Heart left ventricle (tissue), 13 donors: ENCODE measurements at regions not wholly inside any gene's neighbourhood (a gene's known extent, or its start where the extent isn't known, plus 50 kb on each side); places are given as distances from the start of the nearest gene placed in this dataset.

Experiments
- CTCF ChIP-seq, 12 donors: fragments of 200-600 bp; sonication (generic) in 4 of 12; IDR thresholded peaks; one replicate each; pipeline versions ENCODE4 v1.5.0 to v1.8.0; 2018 to 2022; ENCODE audit warnings: antibody characterized with exemption in 12 of 12, mild to moderate bottlenecking in 5 of 12
- POLR2A ChIP-seq, 2 donors: fragments of 450-650 bp; IDR thresholded peaks; one replicate each; pipeline ENCODE4 v1.6.1; 2017; ENCODE audit warnings: antibody characterized with exemption in 2 of 2, mild to moderate bottlenecking in 2 of 2, moderate library complexity in 2 of 2
- donor health status: ischemic (EF 13 %, LVEDD 7.1; RV severe dilation, severe dysfunction).
- donor health status: DM: no; HTN: yes; CAD: no.
- donor health status: DM: no; HTN: no; CAD: no.
- donor health status: ischemic (EF 25% LVEDD 6.9; RV normal size, moderate dysfunction).
- donor health status: ischemic (EF 25% LVEDD 5.7; RV mildly dilated, moderate dysfunction).
- donor health status: ischemic (EF 35%, LVEDD 5.7; RV mildly dilated, moderate dysfunction).
- donor health status: nonischemic (EF 11% LVEDD 7.7; RV severe dilation, severe dysfunction).
- donor health status: DM: yes; HTN: yes; CAD: no.
- donor health status: PGD.
- donor health status: ischemic (EF 29% LVEDD 5.4; RV normal size, mild dysfunction).
- donor health status: nonischemic (EF 23%, LVEDD 6.1; RV moderate dilation, normal function).

GRCh38 chr2:2993172-2993692 lies 384.4 kb downstream of the EIPR1 start:
- no peak for TF ChIP-seq CTCF (IDR thresholded peaks at IDR 0.05)
- TF ChIP-seq POLR2A (IDR thresholded peaks at IDR 0.05), result no peak
